Astrocyte (in vitro differentiated cells and primary cell): ENCODE measurements at regions not wholly inside any gene's neighbourhood (a gene's known extent, or its start where the extent isn't known, plus 50 kb on each side); places are given as distances from the start of the nearest gene placed in this dataset.

Experiments
- CTCF ChIP-seq: IDR thresholded peaks from 2 replicates; pipeline ENCODE4 v1.5.1; 2011; ENCODE audit warnings: low read depth, mild to moderate bottlenecking, inconsistent platforms, low read length, moderate library complexity; ENCODE audit not compliant: insufficient read depth
- EZH2 ChIP-seq: IDR thresholded peaks from 2 replicates; pipeline ENCODE4 v1.6.1; 2012; ENCODE audit warnings: mild to moderate bottlenecking, low read length, inconsistent platforms; ENCODE audit not compliant: insufficient read depth

DNA sequence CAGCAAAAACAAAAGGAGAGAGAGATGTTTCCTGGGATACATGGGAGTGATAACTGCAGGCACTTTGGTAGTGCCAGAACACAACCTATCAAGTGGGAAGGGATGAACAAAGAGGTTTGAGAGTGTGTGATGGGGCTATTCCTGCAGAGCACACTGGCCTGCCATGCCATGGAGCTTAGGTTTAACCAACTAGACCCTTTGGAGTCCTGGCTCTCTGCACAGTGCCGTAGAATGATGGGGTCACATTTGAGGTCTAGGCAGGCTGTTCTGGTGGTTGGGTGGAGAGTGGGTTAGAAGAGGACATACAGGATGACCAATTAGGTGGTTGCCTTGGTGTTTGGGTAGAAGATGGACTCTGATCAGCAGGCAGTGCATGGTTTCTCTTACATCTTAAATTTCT is 101.9 kb upstream of the HABP2 start:
- TF ChIP-seq CTCF (no peak), EZH2 (no peak)
